Neutrophil (primary cell): ENCODE measurements at regions not wholly inside any gene's neighbourhood (a gene's known extent, or its start where the extent isn't known, plus 50 kb on each side); places are given as distances from the start of the nearest gene placed in this dataset.
"Not testable (repeated sequence)": the region's sequence is repeated elsewhere in the genome, so short reads cannot be mapped to it uniquely, and the experiment has no call there.

Experiments used
- H3K27ac ChIP-seq: fragments of 200-600 bp; sonication (generic); 2 replicates; pipeline ENCODE4 v1.5.1; 2016; ENCODE audit warnings: mild to moderate bottlenecking, moderate library complexity
- H3K27me3 ChIP-seq: fragments of 200-600 bp; sonication (generic); 2 replicates; pipeline ENCODE4 v1.6.0; 2016; ENCODE audit warnings: mild to moderate bottlenecking
- H3K36me3 ChIP-seq: fragments of 200-600 bp; sonication (generic); 2 replicates; pipeline ENCODE4 v1.5.1; 2017
- H3K4me1 ChIP-seq, 2 experiments: fragments of 200-600 bp in 1 of 2; sonication (generic) in 1 of 2; 1 replicate in 1 of 2; 2 replicates in 1 of 2; pipeline versions ENCODE4 v1.5.1 to v1.6.1; 2013 to 2016; ENCODE audit warnings: low read depth in 1 of 2, low read length in 1 of 2, mild to moderate bottlenecking in 1 of 2, moderate library complexity in 1 of 2; ENCODE audit not compliant: control insufficient read depth in 1 of 2, insufficient read depth in 1 of 2
- H3K4me3 ChIP-seq, 2 experiments: fragments of 200-600 bp in 1 of 2; sonication (generic) in 1 of 2; 1 replicate in 1 of 2; 2 replicates in 1 of 2; pipeline ENCODE4 v1.5.1; 2013 to 2016; ENCODE audit warnings: low read depth in 1 of 2, low read length in 1 of 2, mild to moderate bottlenecking in 1 of 2, moderate library complexity in 1 of 2
- H3K9me3 ChIP-seq: fragments of 200-600 bp; sonication (generic); 2 replicates; pipeline ENCODE4 v1.5.1; 2016
- CTCF ChIP-seq: fragments of 200-600 bp; sonication (generic); IDR thresholded peaks from 2 replicates; pipeline ENCODE4 v1.5.1; 2016; ENCODE audit warnings: antibody characterized with exemption

- H3K4me1 ChIP-seq, result no peaks in the 10 kb centered on the region
- no peaks in the 10 kb centered on the region for H3K9me3 ChIP-seq
- no peaks in the 10 kb centered on the region for H3K27me3 ChIP-seq
- H3K4me3 ChIP-seq, result no peak overlapping the region
- no peak for TF ChIP-seq CTCF
- no peak overlapping the region for H3K27ac ChIP-seq
- H3K36me3 ChIP-seq, result no peaks in the 10 kb centered on the region
Measured at GRCh38 chr15:92763459-92763858, 107.9 kb upstream of the FAM174B start.

DNA sequence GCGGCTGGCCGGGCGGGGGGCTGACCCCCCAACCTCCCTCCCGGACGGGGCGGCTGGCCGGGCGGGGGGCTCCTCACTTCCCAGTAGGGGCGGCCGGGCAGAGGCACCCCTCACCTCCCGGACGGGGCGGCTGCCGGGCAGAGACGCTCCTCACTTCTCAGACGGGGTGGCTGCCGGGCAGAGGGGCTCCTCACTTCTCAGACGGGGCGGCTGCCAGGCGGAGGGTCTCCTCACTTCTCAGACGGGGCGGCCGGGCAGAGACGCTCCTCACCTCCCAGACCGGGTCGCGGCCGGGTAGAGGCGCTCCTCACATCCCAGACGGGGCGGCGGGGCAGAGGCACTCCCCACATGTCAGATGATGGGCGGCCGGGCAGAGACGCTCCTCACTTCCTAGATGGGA, 112.6 kb upstream of the FAM174B start:
- H3K27me3 ChIP-seq, H3K36me3 ChIP-seq, H3K4me3 ChIP-seq, H3K27ac ChIP-seq, H3K9me3 ChIP-seq, H3K4me1 ChIP-seq: not testable (repeated sequence)

GRCh38 chr15:92770641-92771040, 115.1 kb upstream of the FAM174B start:
- H3K4me1 ChIP-seq, result no peaks in the 10 kb centered on the region
- H3K27me3 ChIP-seq, result no peaks in the 10 kb centered on the region
- no peaks in the 10 kb centered on the region for H3K9me3 ChIP-seq
- H3K27ac ChIP-seq, result no peak overlapping the region
- TF ChIP-seq CTCF, result no peak
- H3K4me3 ChIP-seq, result no peak overlapping the region
- H3K36me3 ChIP-seq, result no peaks in the 10 kb centered on the region

DNA sequence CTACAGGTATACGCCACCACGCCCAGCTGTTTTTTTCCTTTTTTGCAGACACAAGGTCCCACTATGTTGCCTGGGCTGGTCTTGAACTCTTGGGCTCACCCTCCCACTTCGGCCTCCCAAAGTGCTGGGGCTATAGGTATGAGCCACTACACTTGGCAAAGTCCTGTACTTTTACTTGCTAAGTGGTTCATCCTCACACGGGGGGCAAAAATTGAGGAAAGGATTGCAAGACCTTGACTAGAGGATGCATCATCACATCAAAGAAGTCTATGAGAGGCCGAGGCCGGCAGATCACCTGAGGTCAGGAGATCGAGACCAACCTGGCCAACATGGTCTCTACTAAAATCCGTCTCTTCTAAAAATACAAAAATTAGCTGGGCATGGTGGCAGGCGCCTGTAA, 116.5 kb upstream of the FAM174B start:
- H3K4me1 ChIP-seq, result no peaks in the 10 kb centered on the region
- no peaks in the 10 kb centered on the region for H3K9me3 ChIP-seq
- H3K4me3 ChIP-seq, result no peak overlapping the region
- no peak for TF ChIP-seq CTCF
- H3K36me3 ChIP-seq, result no peaks in the 10 kb centered on the region
- no peaks in the 10 kb centered on the region for H3K27me3 ChIP-seq
- no peak overlapping the region for H3K27ac ChIP-seq

DNA sequence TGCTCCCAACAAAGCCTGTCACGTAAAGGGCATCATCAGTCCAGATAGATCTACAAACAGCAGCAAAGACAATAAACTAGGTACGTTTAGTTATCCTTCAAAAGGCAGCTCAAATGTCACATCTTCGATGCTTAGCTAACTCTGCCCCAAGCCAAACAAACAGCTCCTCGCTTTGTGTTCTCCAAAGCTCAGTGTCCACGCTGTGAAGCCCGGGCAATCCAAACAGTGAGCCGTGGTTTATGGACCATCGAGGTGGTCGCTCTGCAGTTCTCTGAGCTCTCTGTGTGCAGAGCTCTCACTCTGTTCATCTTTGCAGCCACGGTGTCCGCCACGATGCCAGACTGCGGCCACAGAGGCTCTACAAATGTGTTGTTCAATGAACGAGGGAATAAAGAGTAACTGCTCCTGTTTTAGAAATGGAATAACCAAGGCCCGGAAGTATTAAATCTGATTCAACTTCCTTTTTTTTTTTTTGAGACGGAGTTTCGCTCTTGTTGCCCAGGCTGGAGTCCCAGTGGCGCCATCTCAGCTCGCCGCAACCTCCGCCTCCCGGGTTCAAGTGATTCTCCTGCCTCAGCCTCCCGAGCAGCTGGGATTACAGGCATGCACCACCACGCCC, 117.2 kb upstream of the FAM174B start:
- no peak overlapping the region for H3K4me3 ChIP-seq
- H3K9me3 ChIP-seq, result no peaks in the 10 kb centered on the region
- no peaks in the 10 kb centered on the region for H3K36me3 ChIP-seq
- H3K27ac ChIP-seq, result no peak overlapping the region
- no peaks in the 10 kb centered on the region for H3K27me3 ChIP-seq
- TF ChIP-seq CTCF, result no peak
- no peaks in the 10 kb centered on the region for H3K4me1 ChIP-seq

GRCh38 chr15:92773340-92773739, 117.8 kb upstream of the FAM174B start:
- Histone ChIP-seq H3K9me3 (no peaks in the 10 kb centered on the region), H3K4me1 (no peaks in the 10 kb centered on the region), H3K4me3 (no peak overlapping the region), H3K27ac (no peak overlapping the region), H3K27me3 (no peaks in the 10 kb centered on the region), H3K36me3 (no peaks in the 10 kb centered on the region)
- no peak for TF ChIP-seq CTCF
